Peyer's patch (tissue), 4 donors: ENCODE measurements at regions not wholly inside any gene's neighbourhood (a gene's known extent, or its start where the extent isn't known, plus 50 kb on each side); places are given as distances from the start of the nearest gene placed in this dataset.

Experiments
- POLR2A ChIP-seq, 2 donors: fragments of 450-650 bp; IDR thresholded peaks; one replicate each; pipeline ENCODE4 v1.5.1; 2017; ENCODE audit warnings: antibody characterized with exemption in 2 of 2, mild to moderate bottlenecking in 2 of 2, moderate library complexity in 2 of 2
- TF ChIP-seq, protein P1 (sequence below), 6 experiments: fragments of 450-650 bp in 4 of 6; fragments of 200-600 bp in 2 of 6; sonication (generic) in 1 of 6; IDR thresholded peaks; one replicate each; pipeline ENCODE4 v1.5.1; 2017 to 2019; ENCODE audit warnings: antibody characterized with exemption in 6 of 6, mild to moderate bottlenecking in 3 of 6, moderate library complexity in 1 of 6

DNA sequence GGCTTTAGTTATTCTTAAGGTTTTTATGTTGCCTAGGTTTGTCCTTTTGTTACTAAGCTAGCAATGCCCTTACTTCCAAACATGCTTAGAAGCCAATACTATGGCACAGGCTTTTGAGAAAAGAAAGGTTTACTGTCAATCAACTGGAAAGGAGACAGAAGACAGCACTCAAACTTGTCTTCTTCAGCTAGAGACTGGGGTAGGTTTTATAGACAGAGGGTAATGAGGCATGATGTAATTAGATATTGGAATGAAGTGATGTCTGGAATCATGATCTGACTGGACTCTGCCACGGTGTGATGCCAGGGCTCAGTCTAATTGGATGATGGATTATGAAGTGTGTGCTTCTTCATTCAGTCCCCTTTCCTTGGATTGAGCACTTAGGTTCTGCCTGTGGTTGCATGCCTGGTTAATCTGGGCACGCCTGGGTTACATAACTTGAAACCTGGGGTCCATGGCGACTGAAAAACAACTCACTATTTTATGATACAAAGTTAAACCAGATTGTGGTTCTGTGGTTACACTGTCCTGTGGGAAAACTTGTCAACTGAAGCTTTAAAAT lies 625.8 kb downstream of the BRINP3 start:
- TF ChIP-seq, protein P1, sequence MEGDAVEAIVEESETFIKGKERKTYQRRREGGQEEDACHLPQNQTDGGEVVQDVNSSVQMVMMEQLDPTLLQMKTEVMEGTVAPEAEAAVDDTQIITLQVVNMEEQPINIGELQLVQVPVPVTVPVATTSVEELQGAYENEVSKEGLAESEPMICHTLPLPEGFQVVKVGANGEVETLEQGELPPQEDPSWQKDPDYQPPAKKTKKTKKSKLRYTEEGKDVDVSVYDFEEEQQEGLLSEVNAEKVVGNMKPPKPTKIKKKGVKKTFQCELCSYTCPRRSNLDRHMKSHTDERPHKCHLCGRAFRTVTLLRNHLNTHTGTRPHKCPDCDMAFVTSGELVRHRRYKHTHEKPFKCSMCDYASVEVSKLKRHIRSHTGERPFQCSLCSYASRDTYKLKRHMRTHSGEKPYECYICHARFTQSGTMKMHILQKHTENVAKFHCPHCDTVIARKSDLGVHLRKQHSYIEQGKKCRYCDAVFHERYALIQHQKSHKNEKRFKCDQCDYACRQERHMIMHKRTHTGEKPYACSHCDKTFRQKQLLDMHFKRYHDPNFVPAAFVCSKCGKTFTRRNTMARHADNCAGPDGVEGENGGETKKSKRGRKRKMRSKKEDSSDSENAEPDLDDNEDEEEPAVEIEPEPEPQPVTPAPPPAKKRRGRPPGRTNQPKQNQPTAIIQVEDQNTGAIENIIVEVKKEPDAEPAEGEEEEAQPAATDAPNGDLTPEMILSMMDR (IDR thresholded peaks at IDR 0.05): no peak
- TF ChIP-seq POLR2A (IDR thresholded peaks at IDR 0.05): no peak
